ENCODE measurements at regions not wholly inside any gene's neighbourhood (a gene's known extent, or its start where the extent isn't known, plus 50 kb on each side); places are given as distances from the start of the nearest gene placed in this dataset.
"Not testable (repeated sequence)": the region's sequence is repeated elsewhere in the genome, so short reads cannot be mapped to it uniquely, and the experiment has no call there.

DNA sequence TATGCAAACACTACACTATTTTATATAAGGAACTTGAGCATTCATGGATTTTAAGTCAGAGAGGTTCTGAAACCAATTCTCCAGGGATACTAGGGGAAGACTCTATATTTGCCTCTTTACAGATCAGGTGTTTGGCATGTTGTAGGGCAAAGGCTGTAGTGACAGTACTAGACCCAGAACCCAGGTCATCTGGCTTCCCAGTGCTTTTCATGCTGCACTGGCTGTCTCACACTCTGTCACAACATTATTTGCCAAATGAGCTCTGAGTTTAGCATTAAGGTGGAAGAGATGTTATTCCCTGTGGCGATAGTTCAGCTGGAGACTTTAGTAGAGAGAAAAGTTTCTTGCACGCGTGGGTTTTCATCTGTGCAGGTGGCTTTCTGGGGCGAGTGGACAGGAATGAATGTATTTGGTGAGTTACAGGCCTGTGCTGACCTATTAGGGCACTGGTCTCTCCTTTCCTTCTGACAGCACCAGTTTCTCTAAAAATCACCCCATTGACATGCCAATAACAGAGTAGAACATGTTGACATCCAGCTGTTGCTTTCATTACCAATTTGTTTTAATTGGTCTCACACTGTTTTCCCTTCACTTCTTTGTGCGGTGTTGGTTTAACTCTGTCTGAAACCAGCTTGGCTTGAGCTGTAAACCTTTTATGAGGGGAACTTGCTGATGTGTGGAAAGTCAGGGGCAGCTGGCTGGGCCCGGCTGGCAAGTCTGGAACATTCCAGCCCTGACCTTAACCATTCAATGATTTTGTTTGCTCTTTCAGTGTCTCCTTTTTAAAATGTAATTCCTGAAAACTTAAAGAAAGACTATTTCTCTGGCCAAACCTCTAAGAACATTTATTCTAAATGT, 643.0 kb upstream of the FAM98A start:
- Mint-ChIP-seq H3K27me3 (ENCODE audit: low read depth, poor library complexity) (peaks cover 13% of the 10 kb centered on the region), H3K9me3 (peaks cover 19% of the 10 kb centered on the region), H3K36me3 (ENCODE audit: low read depth) (no peaks in the 10 kb centered on the region), H3K4me3 (no peak overlapping the region), H3K4me1 (peaks cover 13% of the 10 kb centered on the region), H3K27ac (no peak overlapping the region)
- peak; percentile 3 for DNase-seq
- TF ChIP-seq, protein P1, sequence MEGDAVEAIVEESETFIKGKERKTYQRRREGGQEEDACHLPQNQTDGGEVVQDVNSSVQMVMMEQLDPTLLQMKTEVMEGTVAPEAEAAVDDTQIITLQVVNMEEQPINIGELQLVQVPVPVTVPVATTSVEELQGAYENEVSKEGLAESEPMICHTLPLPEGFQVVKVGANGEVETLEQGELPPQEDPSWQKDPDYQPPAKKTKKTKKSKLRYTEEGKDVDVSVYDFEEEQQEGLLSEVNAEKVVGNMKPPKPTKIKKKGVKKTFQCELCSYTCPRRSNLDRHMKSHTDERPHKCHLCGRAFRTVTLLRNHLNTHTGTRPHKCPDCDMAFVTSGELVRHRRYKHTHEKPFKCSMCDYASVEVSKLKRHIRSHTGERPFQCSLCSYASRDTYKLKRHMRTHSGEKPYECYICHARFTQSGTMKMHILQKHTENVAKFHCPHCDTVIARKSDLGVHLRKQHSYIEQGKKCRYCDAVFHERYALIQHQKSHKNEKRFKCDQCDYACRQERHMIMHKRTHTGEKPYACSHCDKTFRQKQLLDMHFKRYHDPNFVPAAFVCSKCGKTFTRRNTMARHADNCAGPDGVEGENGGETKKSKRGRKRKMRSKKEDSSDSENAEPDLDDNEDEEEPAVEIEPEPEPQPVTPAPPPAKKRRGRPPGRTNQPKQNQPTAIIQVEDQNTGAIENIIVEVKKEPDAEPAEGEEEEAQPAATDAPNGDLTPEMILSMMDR (IDR thresholded peaks at IDR 0.05): no peak

DNA sequence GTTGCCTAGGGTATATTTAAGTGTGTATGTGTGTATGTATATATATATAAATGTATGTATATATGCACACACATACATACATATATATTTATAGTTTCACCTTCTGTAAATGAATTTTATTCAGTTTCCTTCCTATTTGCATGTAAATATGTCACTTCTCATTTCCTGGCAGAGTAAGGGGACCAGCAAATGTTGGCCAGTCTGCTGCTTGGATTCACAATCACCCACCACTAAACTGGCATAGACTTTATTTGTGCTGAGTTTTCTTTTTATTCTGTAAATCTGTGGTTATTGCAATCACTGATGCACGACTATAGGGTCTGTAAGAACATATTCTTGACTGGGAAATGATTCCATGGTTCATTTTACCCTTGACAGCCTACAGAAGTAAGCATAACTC, 640.4 kb upstream of the FAM98A start:
- peaks cover 8% of the 10 kb centered on the region for H3K36me3 Mint-ChIP-seq (ENCODE audit: low read depth)
- TF ChIP-seq, protein P1 (IDR thresholded peaks at IDR 0.05): no peak
- peaks cover 27% of the 10 kb centered on the region for H3K9me3 Mint-ChIP-seq
- peaks cover 13% of the 10 kb centered on the region for H3K4me1 Mint-ChIP-seq
- H3K4me3 Mint-ChIP-seq: no peak overlapping the region
- no peak for DNase-seq
- H3K27me3 Mint-ChIP-seq (ENCODE audit: low read depth, poor library complexity): peaks cover 13% of the 10 kb centered on the region
- no peak overlapping the region for H3K27ac Mint-ChIP-seq

DNA sequence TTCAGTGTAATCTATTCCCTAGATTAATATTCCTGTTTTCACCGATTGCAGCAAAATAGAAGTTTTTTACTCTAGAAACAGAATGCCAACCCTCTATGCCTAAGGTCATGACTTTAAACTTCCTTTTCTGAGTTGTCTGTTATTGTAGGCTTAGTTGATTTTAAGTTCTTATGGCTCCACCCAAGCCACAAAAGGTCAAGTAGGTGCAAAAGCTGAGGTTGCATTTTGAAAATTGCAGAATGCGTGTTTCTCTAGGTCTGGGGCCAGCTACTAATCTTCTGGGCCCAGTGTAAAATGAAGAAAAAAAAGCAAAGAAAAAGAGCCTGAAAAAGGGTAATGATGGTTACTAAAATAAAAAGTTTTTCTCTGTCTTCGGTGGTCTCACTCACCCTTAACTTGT, 635.7 kb upstream of the FAM98A start:
- no peak for DNase-seq
- H3K4me3 Mint-ChIP-seq: no peak overlapping the region
- H3K36me3 Mint-ChIP-seq (ENCODE audit: low read depth): peaks cover 8% of the 10 kb centered on the region
- no peak overlapping the region for H3K27ac Mint-ChIP-seq
- TF ChIP-seq, protein P1 (IDR thresholded peaks at IDR 0.05): no peak
- H3K27me3 Mint-ChIP-seq (ENCODE audit: low read depth, poor library complexity): peaks cover 6% of the 10 kb centered on the region
- peaks cover 27% of the 10 kb centered on the region for H3K9me3 Mint-ChIP-seq
- H3K4me1 Mint-ChIP-seq: peaks cover 6% of the 10 kb centered on the region

DNA sequence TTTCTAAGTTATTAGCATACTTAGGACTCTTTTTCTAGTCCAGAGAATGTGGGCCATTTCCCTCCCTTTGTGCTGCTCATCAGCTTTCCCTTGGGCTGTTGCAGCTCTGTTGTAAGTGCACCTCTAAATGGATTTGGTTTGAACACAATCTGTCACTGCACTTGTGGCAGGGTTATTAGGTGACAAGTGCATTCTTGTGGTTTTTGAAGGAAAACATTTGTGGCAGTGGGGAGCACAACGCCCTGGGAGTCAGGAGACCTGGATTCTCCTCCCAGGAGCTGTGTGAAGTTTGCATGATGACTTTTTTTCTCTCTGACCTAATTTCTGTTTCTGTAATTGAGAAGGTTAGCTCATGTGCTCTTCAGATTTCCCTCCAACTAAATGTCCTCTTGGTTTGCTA, 630.9 kb upstream of the FAM98A start:
- Mint-ChIP-seq H3K27me3 (ENCODE audit: low read depth, poor library complexity) (peaks cover 4% of the 10 kb centered on the region), H3K36me3 (ENCODE audit: low read depth) (no peaks in the 10 kb centered on the region), H3K9me3 (no peaks in the 10 kb centered on the region), H3K27ac (no peak overlapping the region), H3K4me1 (peaks cover 13% of the 10 kb centered on the region), H3K4me3 (no peak overlapping the region)
- TF ChIP-seq, protein P1 (IDR thresholded peaks at IDR 0.05): no peak
- DNase-seq: no peak

DNA sequence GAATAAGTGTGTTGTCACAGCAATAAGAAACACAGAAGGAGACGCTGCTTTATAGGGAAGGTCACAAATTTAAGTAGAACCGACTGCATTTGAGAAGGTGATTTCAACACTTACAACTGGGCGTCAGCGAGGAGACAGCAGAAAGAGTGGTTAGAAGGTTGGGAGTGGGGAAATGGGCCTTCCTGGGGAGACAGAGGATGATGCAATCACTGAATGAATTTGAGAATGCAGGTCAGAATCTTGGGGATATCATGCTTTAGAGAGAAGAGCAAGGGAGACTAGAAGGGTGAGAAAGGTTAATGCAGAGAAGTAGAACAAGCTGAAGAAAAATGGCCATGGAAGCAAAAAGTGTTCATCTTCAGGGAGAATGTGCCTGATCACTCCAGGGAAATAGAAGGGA, 616.1 kb upstream of the FAM98A start:
- DNase-seq: no peak
- Mint-ChIP-seq H3K4me3 (no peak overlapping the region), H3K27me3 (ENCODE audit: low read depth, poor library complexity) (no peaks in the 10 kb centered on the region), H3K27ac (no peak overlapping the region), H3K4me1 (no peaks in the 10 kb centered on the region), H3K9me3 (peaks cover 15% of the 10 kb centered on the region), H3K36me3 (ENCODE audit: low read depth) (no peaks in the 10 kb centered on the region)
- TF ChIP-seq, protein P1 (IDR thresholded peaks at IDR 0.05): no peak

DNA sequence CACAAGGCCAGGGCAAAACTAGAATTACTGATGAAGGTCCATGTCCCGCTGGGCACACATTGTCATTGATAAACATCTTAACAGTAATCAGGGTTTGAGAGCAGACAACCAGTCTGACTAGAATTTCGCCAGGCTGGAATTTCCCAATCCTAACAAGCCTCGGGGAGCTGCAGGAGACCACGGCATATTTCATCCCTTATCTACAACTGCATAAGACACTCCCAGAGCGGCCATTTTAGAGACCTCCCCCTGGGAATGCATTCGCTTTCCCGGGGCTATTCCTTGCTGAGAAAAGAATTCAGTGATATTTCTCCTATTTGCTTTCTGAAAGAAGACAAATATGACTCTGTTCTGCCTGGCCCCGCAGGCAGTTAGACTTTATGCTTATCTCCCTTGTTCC, 611.3 kb upstream of the FAM98A start:
- H3K4me1 Mint-ChIP-seq; H3K4me3 Mint-ChIP-seq; H3K27me3 Mint-ChIP-seq (ENCODE audit: low read depth, poor library complexity); H3K27ac Mint-ChIP-seq; H3K36me3 Mint-ChIP-seq (ENCODE audit: low read depth): not testable (repeated sequence)
- DNase-seq: peak; percentile 11
- peaks cover 50% of the 10 kb centered on the region for H3K9me3 Mint-ChIP-seq

Data from nephron progenitor cell (in vitro differentiated cells).